Brain microvascular endothelial cell (primary cell): ENCODE measurements at regions not wholly inside any gene's neighbourhood (a gene's known extent, or its start where the extent isn't known, plus 50 kb on each side); places are given as distances from the start of the nearest gene placed in this dataset.
A peak's percentile ranks its signal among the peaks of the same experiment; 100 is the strongest.

Experiments
- DNase-seq: peaks from one replicate; pipeline ENCODE4 v3.0.0-alpha.2; 2020
- H3K27ac ChIP-seq: fragments of 250-450 bp; sonication (Bioruptor Pico); 2 replicates; pipeline ENCODE4 v1.5.1; 2020; ENCODE audit warnings: mild to moderate bottlenecking, moderate library complexity
- H3K27me3 ChIP-seq: fragments of 250-450 bp; sonication (Bioruptor Pico); replicated peaks from 2 replicates; pipeline ENCODE4 v1.5.1; 2020; ENCODE audit warnings: mild to moderate bottlenecking
- H3K36me3 ChIP-seq: fragments of 250-450 bp; sonication (Bioruptor Pico); replicated peaks from 2 replicates; pipeline ENCODE4 v1.5.1; 2020; ENCODE audit warnings: mild to moderate bottlenecking
- H3K4me3 ChIP-seq: 2 replicates; pipeline ENCODE4 v1.5.1; 2011; ENCODE audit warnings: low read depth, mild to moderate bottlenecking, control low read depth, low read length, moderate library complexity
- in situ Hi-C: cut with HindIII; loops from 2 replicates; pipeline ENCODE4 v1.10.0; 2017; ENCODE audit warnings: low sequenced_read_pairs, low pct_ligation_motif_present
- TF ChIP-seq, protein P1 (sequence below): IDR thresholded peaks from 2 replicates; pipeline ENCODE4 v1.5.1; 2011; ENCODE audit warnings: low read depth, mild to moderate bottlenecking, moderate library complexity, low read length, control low read depth, inconsistent platforms; ENCODE audit errors: missing control alignments

DNA sequence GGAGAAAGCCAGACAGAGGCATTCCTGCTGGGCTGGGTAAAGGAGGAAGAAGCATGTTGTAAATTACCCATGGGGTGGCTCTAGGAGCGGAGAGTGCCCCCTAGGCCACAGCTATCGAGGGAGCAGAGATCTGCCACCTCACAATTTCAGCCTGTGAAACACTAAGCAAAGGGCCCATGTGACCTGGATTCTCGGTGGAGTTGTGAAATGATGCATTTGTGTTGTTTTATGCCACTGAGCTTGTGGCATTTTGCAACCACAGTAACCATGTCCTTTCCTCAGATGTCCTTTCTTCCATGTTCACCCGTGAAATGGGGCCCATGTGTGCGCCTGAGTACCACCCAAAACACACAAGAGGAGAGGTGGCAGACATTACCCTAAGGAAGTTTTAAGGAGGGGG lies 159.3 kb downstream of the SYK start:
- no peak overlapping the region for H3K27ac ChIP-seq
- TF ChIP-seq, protein P1, sequence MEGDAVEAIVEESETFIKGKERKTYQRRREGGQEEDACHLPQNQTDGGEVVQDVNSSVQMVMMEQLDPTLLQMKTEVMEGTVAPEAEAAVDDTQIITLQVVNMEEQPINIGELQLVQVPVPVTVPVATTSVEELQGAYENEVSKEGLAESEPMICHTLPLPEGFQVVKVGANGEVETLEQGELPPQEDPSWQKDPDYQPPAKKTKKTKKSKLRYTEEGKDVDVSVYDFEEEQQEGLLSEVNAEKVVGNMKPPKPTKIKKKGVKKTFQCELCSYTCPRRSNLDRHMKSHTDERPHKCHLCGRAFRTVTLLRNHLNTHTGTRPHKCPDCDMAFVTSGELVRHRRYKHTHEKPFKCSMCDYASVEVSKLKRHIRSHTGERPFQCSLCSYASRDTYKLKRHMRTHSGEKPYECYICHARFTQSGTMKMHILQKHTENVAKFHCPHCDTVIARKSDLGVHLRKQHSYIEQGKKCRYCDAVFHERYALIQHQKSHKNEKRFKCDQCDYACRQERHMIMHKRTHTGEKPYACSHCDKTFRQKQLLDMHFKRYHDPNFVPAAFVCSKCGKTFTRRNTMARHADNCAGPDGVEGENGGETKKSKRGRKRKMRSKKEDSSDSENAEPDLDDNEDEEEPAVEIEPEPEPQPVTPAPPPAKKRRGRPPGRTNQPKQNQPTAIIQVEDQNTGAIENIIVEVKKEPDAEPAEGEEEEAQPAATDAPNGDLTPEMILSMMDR, result no peak
- no peaks in the 10 kb centered on the region for H3K36me3 ChIP-seq
- H3K4me3 ChIP-seq, result no peak overlapping the region
- in situ Hi-C loops, result no loop called here
- no peak for DNase-seq
- H3K27me3 ChIP-seq, result no peaks in the 10 kb centered on the region

DNA sequence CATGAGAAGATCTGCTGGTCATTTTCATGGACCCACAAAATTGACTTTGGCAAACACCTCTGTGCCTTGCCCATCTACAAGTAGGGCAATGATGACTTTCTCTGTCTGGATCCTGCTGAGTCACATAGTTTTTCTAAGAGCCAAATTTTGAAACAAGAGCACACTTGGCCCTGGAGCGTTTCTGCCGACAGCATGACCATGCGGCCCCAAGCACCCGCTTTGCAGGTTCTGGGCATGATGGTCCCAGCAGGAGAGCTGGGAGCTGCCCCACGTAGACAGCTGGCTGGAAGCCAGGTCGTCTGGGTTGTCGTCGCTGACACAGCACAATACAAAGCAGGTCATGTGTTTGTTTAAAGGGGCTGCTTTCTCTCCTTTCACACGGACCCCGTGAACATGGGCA lies 159.8 kb downstream of the SYK start:
- Histone ChIP-seq H3K4me3 (no peak overlapping the region), H3K36me3 (no peaks in the 10 kb centered on the region), H3K27ac (no peak overlapping the region), H3K27me3 (no peaks in the 10 kb centered on the region)
- peak; percentile 30 for DNase-seq
- in situ Hi-C loops, result no loop called here
- TF ChIP-seq, protein P1, result no peak

DNA sequence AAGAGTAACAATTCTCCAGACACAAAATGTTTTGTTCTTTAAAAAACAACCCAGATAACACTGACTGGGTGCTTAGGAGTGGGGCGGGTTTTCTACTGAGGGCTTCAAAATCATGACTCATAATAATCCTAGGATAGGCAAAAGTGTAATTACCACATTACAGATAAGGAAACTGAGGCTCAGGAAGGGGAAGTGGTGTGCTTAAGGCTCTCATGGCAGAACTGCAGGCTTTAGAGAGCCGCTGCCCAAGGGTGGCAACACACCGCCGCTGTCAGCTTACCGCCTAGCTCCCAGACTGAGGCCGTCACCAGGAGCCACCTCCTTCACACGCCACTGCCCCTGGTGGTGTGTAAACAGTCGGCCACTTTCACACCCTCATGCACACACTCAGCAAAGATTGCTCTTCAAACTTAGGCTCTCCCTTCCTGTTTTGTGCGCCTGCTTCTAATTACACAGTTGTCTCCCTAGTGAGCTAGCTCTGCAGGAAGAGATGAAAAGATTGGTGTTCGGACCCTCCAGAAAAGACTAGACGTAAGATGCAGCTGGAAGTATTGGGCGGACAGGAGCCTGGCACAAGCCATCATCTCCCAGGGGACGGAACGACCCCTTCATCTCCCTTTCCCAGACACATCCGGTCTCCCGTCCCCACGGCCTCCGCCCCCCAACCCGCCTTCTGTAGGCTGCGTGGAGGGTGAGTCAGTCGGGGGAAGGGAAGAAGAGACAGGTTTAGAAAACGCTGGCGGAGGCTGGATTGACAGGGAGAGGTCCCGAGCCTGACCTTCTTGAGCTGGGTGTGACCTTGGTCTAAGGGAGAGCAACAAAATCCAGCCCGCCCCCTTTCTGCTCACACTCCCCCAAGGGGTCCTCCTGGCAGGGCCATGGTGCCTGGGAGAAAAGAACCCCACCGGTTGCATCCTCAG lies 162.7 kb downstream of the SYK start:
- TF ChIP-seq, protein P1, result peak; percentile 52
- peak; percentile 57 for DNase-seq
- Histone ChIP-seq H3K4me3 (peak overlapping the region; percentile 9), H3K27ac (peak overlapping the region; percentile 64), H3K36me3 (no peaks in the 10 kb centered on the region), H3K27me3 (no peaks in the 10 kb centered on the region)
- in situ Hi-C loops, result no loop called here

DNA sequence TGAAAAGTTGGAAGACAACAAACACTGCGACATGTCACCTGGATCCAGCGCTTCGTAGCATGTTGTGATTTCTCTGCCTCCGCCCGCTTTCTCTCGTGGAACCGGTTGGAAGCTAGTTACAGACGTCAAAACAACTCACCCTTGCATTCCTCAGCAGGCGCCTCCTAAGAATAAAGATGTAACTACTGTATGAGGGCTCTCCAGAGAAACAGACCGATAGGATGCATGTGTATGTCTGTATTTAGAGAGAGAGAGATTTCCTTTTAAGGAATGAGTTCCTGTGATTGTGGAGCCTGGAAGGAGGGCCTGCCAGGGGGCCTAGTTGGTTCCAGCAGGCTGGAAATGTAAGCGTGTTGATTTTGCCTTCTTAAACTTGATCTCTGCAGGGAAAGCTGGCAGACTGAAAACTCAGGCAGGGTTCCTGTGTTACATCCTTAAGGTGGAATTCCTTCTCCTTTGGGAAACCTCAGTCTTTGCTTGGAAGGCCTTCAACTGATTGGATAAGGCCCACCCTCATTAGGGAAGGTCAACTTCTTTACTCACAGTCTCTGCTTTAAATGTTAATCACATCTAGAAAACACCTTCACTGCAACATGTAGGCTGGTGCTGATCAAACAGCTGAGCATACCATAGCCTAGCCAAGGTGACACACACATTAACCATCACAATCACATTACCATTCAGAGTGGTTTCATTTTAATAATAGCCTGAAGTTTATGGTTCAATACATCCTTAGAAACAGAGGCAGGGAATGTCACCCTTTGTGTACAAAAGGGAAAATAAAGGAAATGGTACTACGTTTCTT lies 163.8 kb downstream of the SYK start:
- Histone ChIP-seq H3K36me3 (no peaks in the 10 kb centered on the region), H3K27me3 (no peaks in the 10 kb centered on the region), H3K27ac (peak overlapping the region; percentile 64), H3K4me3 (no peak overlapping the region)
- in situ Hi-C loops, result no loop called here
- TF ChIP-seq, protein P1, result no peak
- peak; percentile 44 for DNase-seq

DNA sequence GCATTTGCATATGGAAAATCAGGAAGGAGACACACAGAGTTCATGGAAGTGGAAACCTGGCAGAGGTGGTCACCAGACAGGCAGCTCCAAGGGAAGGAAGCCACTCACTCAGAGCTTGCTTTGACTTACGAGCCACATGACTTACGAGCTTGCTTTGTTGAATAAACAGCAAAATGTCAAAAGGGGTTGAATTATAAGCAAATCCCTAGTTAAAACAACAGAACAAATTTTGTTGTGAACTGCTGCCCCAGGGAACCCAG lies 164.3 kb downstream of the SYK start:
- DNase-seq, result no peak
- in situ Hi-C loops, result no loop called here
- Histone ChIP-seq H3K27me3 (no peaks in the 10 kb centered on the region), H3K27ac (peak overlapping the region; percentile 64), H3K4me3 (no peak overlapping the region), H3K36me3 (no peaks in the 10 kb centered on the region)
- TF ChIP-seq, protein P1, result no peak
